ENCODE measurements at regions not wholly inside any gene's neighbourhood (a gene's known extent, or its start where the extent isn't known, plus 50 kb on each side); places are given as distances from the start of the nearest gene placed in this dataset.

GRCh38 chr7:153088601-153089000, 329.0 kb downstream of the ACTR3B start:
- Histone ChIP-seq H3K9ac (ENCODE audit: low read length) (no peak overlapping the region), H3K27me3 (ENCODE audit: insufficient read depth, low read depth, low read length) (no peaks in the 10 kb centered on the region), H3K79me2 (replicated peaks; ENCODE audit: insufficient read depth, low read length) (no peaks in the 10 kb centered on the region), H3K36me3 (ENCODE audit: insufficient read depth, low read length) (no peaks in the 10 kb centered on the region), H3F3A (ENCODE audit: insufficient read depth, low read length, poor library complexity, severe bottlenecking) (no peaks in the 10 kb centered on the region), H4K20me1 (ENCODE audit: insufficient read depth) (no peaks in the 10 kb centered on the region), H3K9me3 (ENCODE audit: low read length) (no peaks in the 10 kb centered on the region), H3K4me3 (ENCODE audit: low read length) (no peak overlapping the region), H3K9me2 (ENCODE audit: insufficient read depth, low read length) (no peaks in the 10 kb centered on the region), H2AFZ (ENCODE audit: low read depth, low read length) (no peak overlapping the region), H3K4me2 (ENCODE audit: low read length) (no peak overlapping the region), H3K27ac (ENCODE audit: low read length) (no peak overlapping the region)
- TF ChIP-seq POLR2AphosphoS5 (IDR thresholded peaks at IDR 0.05) (no peak), SMC3 (conservative IDR thresholded peaks at IDR 0.05; ENCODE audit: poor library complexity) (no peak), TAF1 (IDR thresholded peaks at IDR 0.05; ENCODE audit: low read depth) (no peak), MXI1 (conservative IDR thresholded peaks at IDR 0.05; ENCODE audit: poor library complexity, severe bottlenecking) (no peak), RAD21 (conservative IDR thresholded peaks at IDR 0.05) (no peak), EZH2 (IDR thresholded peaks at IDR 0.05; ENCODE audit: borderline replicate concordance, insufficient read depth, low read length, poor library complexity, severe bottlenecking) (no peak), EP300 (conservative IDR thresholded peaks at IDR 0.05; ENCODE audit: poor library complexity, severe bottlenecking) (no peak), REST (IDR thresholded peaks at IDR 0.05; ENCODE audit: borderline replicate concordance) (no peak)
- TF ChIP-seq, protein P1, sequence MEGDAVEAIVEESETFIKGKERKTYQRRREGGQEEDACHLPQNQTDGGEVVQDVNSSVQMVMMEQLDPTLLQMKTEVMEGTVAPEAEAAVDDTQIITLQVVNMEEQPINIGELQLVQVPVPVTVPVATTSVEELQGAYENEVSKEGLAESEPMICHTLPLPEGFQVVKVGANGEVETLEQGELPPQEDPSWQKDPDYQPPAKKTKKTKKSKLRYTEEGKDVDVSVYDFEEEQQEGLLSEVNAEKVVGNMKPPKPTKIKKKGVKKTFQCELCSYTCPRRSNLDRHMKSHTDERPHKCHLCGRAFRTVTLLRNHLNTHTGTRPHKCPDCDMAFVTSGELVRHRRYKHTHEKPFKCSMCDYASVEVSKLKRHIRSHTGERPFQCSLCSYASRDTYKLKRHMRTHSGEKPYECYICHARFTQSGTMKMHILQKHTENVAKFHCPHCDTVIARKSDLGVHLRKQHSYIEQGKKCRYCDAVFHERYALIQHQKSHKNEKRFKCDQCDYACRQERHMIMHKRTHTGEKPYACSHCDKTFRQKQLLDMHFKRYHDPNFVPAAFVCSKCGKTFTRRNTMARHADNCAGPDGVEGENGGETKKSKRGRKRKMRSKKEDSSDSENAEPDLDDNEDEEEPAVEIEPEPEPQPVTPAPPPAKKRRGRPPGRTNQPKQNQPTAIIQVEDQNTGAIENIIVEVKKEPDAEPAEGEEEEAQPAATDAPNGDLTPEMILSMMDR (IDR thresholded peaks at IDR 0.05; ENCODE audit: poor library complexity, severe bottlenecking): no peak

GRCh38 chr7:153090209-153090608, 330.7 kb downstream of the ACTR3B start:
- no peak overlapping the region for H2AFZ ChIP-seq (ENCODE audit: low read depth, low read length)
- H4K20me1 ChIP-seq (ENCODE audit: insufficient read depth): no peaks in the 10 kb centered on the region
- TF ChIP-seq SMC3 (conservative IDR thresholded peaks at IDR 0.05; ENCODE audit: poor library complexity): no peak
- TF ChIP-seq EP300 (conservative IDR thresholded peaks at IDR 0.05; ENCODE audit: poor library complexity, severe bottlenecking): no peak
- TF ChIP-seq REST (IDR thresholded peaks at IDR 0.05; ENCODE audit: borderline replicate concordance): no peak
- TF ChIP-seq EZH2 (IDR thresholded peaks at IDR 0.05; ENCODE audit: borderline replicate concordance, insufficient read depth, low read length, poor library complexity, severe bottlenecking): no peak
- TF ChIP-seq POLR2AphosphoS5 (IDR thresholded peaks at IDR 0.05): no peak
- no peak for TF ChIP-seq TAF1 (IDR thresholded peaks at IDR 0.05; ENCODE audit: low read depth)
- TF ChIP-seq, protein P1 (IDR thresholded peaks at IDR 0.05; ENCODE audit: poor library complexity, severe bottlenecking): no peak
- TF ChIP-seq MXI1 (conservative IDR thresholded peaks at IDR 0.05; ENCODE audit: poor library complexity, severe bottlenecking): no peak
- no peak for TF ChIP-seq RAD21 (conservative IDR thresholded peaks at IDR 0.05)

More at GRCh38 chr7:153090209-153090608, 330.7 kb downstream of the ACTR3B start:
- Histone ChIP-seq H3K9me3 (ENCODE audit: low read length) (no peaks in the 10 kb centered on the region), H3K27ac (ENCODE audit: low read length) (no peak overlapping the region), H3K27me3 (ENCODE audit: insufficient read depth, low read depth, low read length) (no peaks in the 10 kb centered on the region), H3K79me2 (replicated peaks; ENCODE audit: insufficient read depth, low read length) (no peaks in the 10 kb centered on the region), H3K9me2 (ENCODE audit: insufficient read depth, low read length) (no peaks in the 10 kb centered on the region), H3F3A (ENCODE audit: insufficient read depth, low read length, poor library complexity, severe bottlenecking) (no peaks in the 10 kb centered on the region), H3K9ac (ENCODE audit: low read length) (no peak overlapping the region), H3K36me3 (ENCODE audit: insufficient read depth, low read length) (no peaks in the 10 kb centered on the region), H3K4me3 (ENCODE audit: low read length) (no peak overlapping the region), H3K4me2 (ENCODE audit: low read length) (no peak overlapping the region)
